ENCODE measurements at regions not wholly inside any gene's neighbourhood (a gene's known extent, or its start where the extent isn't known, plus 50 kb on each side); places are given as distances from the start of the nearest gene placed in this dataset.
"Not testable (repeated sequence)": the region's sequence is repeated elsewhere in the genome, so short reads cannot be mapped to it uniquely, and the experiment has no call there.

DNA sequence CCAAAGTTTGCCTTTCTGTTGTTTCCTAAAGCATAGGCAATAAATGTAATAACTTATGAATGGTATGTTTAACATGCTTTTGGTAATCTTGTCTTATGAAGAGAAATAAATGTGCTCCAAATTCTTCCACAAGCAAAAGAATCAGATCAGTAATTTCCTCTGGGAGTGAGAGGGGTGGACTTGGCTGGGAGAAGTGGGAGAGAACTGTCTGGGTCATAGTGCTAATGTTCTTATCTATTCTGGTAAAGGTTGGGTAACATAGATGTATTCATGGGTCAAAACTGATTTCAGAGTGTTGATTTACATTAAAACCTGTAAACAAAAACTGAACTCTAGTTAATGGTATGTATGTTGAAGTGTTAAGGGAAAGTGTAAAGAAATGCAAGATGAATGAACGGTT, 211.7 kb upstream of the IRS2 start:
- FAIRE-seq (no peak), DNase-seq (no peak)
- Histone ChIP-seq H3K4me1 (ENCODE audit: control insufficient read depth in 2 of 3, insufficient read depth in 2 of 3, low read depth in 1 of 3, low read length in 3 of 3) (no peaks in the 10 kb centered on the region), H3K36me3 (ENCODE audit: control insufficient read depth in 2 of 3, insufficient read depth in 3 of 3, low read length in 3 of 3) (no peaks in the 10 kb centered on the region), H3K4me3 (ENCODE audit: low read length in 3 of 3) (no peak overlapping the region), H3K9ac (ENCODE audit: low read length in 3 of 3) (no peak overlapping the region), H3K27ac (ENCODE audit: low read depth in 2 of 2, low read length in 2 of 2) (no peak overlapping the region), H3K27me3 (ENCODE audit: control insufficient read depth, insufficient read depth, low read length) (no peaks in the 10 kb centered on the region), H3K9me3 (ENCODE audit: control insufficient read depth in 2 of 3, insufficient read depth in 1 of 3, low read length in 3 of 3) (no peaks in the 10 kb centered on the region)
- intact Hi-C loops (cut with DNase I): no loop called here
- TF ChIP-seq, protein P1, sequence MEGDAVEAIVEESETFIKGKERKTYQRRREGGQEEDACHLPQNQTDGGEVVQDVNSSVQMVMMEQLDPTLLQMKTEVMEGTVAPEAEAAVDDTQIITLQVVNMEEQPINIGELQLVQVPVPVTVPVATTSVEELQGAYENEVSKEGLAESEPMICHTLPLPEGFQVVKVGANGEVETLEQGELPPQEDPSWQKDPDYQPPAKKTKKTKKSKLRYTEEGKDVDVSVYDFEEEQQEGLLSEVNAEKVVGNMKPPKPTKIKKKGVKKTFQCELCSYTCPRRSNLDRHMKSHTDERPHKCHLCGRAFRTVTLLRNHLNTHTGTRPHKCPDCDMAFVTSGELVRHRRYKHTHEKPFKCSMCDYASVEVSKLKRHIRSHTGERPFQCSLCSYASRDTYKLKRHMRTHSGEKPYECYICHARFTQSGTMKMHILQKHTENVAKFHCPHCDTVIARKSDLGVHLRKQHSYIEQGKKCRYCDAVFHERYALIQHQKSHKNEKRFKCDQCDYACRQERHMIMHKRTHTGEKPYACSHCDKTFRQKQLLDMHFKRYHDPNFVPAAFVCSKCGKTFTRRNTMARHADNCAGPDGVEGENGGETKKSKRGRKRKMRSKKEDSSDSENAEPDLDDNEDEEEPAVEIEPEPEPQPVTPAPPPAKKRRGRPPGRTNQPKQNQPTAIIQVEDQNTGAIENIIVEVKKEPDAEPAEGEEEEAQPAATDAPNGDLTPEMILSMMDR (IDR thresholded peaks at IDR 0.05; ENCODE audit: borderline replicate concordance, extremely low read depth, insufficient read depth): no peak

DNA sequence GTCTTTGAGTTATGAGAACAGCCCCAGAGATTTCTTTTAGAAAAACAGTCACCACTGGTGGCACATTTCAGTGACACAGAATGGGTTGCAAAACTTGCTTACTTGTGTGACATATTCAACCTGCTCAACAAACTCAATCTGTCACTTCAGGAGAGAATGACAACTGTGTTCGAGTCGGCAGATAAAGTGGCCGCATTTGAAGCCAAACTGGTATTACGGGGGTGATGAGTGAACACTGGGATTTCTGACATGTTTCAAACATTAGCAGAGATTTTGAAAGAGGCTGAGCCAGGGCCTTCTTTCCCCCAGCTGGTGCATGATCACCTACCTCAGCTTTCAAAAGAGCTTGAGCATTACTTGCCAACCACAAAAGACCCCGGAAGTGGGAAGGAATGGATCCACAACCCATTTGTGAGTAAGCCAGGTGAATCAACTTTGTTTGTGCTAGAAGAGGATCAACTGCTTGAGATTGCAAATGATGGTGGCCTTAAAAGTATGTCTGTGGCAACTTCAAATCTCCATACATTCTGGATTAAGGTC, 210.7 kb upstream of the IRS2 start:
- H3K9me3 ChIP-seq (ENCODE audit: control insufficient read depth in 2 of 3, insufficient read depth in 1 of 3, low read length in 3 of 3); H3K4me3 ChIP-seq (ENCODE audit: low read length in 3 of 3); DNase-seq; intact Hi-C loops (cut with DNase I); H3K9ac ChIP-seq (ENCODE audit: low read length in 3 of 3); FAIRE-seq; H3K36me3 ChIP-seq (ENCODE audit: control insufficient read depth in 2 of 3, insufficient read depth in 3 of 3, low read length in 3 of 3); H3K27ac ChIP-seq (ENCODE audit: low read depth in 2 of 2, low read length in 2 of 2); H3K4me1 ChIP-seq (ENCODE audit: control insufficient read depth in 2 of 3, insufficient read depth in 2 of 3, low read depth in 1 of 3, low read length in 3 of 3); H3K27me3 ChIP-seq (ENCODE audit: control insufficient read depth, insufficient read depth, low read length): not testable (repeated sequence)

DNA sequence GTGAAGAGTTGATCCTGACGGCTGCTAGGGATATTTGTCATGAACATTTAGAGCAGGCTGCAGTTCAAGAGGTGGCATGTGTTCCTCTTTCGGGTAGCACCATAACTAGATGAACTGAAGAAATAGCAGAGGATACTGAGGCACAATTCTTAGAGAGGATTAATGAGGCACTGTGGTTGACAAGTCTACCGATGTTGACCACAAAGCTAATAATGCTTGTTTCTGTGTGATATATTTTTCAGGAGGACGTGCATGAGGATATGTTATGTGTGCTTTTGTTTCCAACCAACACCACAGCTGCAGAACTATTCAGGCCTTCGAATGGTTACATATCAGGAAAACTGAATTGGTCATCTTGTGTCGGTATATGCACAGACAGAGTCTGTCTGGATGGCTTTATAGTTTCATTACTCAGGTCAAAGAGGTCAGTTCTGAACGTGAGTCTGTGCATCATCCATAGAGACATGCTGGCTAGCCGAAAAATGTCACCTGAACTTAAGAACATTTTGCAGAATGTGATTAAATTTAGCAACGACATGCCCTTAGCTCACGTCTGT, 210.1 kb upstream of the IRS2 start:
- H3K4me1 ChIP-seq (ENCODE audit: control insufficient read depth in 2 of 3, insufficient read depth in 2 of 3, low read depth in 1 of 3, low read length in 3 of 3): no peaks in the 10 kb centered on the region
- H3K9ac ChIP-seq (ENCODE audit: low read length in 3 of 3): no peak overlapping the region
- H3K27ac ChIP-seq (ENCODE audit: low read depth in 2 of 2, low read length in 2 of 2): no peak overlapping the region
- FAIRE-seq: no peak
- TF ChIP-seq, protein P1 (IDR thresholded peaks at IDR 0.05; ENCODE audit: borderline replicate concordance, extremely low read depth, insufficient read depth): no peak
- no peaks in the 10 kb centered on the region for H3K9me3 ChIP-seq (ENCODE audit: control insufficient read depth in 2 of 3, insufficient read depth in 1 of 3, low read length in 3 of 3)
- intact Hi-C loops (cut with DNase I): no loop called here
- H3K36me3 ChIP-seq (ENCODE audit: control insufficient read depth in 2 of 3, insufficient read depth in 3 of 3, low read length in 3 of 3): no peaks in the 10 kb centered on the region
- no peaks in the 10 kb centered on the region for H3K27me3 ChIP-seq (ENCODE audit: control insufficient read depth, insufficient read depth, low read length)
- no peak overlapping the region for H3K4me3 ChIP-seq (ENCODE audit: low read length in 3 of 3)
- no peak for DNase-seq

DNA sequence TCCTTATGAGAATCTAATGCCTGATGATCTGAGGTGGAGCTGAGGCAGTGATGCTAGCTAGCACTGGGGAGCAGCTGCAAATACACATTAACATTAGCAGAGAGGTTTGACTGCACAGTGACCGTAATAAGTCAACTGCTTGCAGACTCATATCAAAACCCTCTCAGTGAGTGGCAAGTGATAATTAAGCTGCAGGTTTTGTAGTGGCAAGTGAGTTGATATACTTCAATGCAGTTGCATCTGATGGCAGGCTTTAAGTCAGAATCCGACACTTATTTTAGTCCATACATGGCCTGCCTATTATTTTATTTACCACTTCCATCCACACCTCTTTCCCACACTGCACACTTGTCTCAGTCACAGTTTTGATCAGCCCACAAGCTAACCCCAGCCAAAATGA, 209.2 kb upstream of the IRS2 start:
- Histone ChIP-seq H3K4me3 (ENCODE audit: low read length in 3 of 3) (no peak overlapping the region), H3K27ac (ENCODE audit: low read depth in 2 of 2, low read length in 2 of 2) (no peak overlapping the region), H3K4me1 (ENCODE audit: control insufficient read depth in 2 of 3, insufficient read depth in 2 of 3, low read depth in 1 of 3, low read length in 3 of 3) (no peaks in the 10 kb centered on the region), H3K9me3 (ENCODE audit: control insufficient read depth in 2 of 3, insufficient read depth in 1 of 3, low read length in 3 of 3) (no peaks in the 10 kb centered on the region), H3K36me3 (ENCODE audit: control insufficient read depth in 2 of 3, insufficient read depth in 3 of 3, low read length in 3 of 3) (no peaks in the 10 kb centered on the region), H3K9ac (ENCODE audit: low read length in 3 of 3) (no peak overlapping the region), H3K27me3 (ENCODE audit: control insufficient read depth, insufficient read depth, low read length) (no peaks in the 10 kb centered on the region)
- DNase-seq (no peak), FAIRE-seq (no peak)
- TF ChIP-seq, protein P1 (IDR thresholded peaks at IDR 0.05; ENCODE audit: borderline replicate concordance, extremely low read depth, insufficient read depth): no peak
- intact Hi-C loops (cut with DNase I): no loop called here

Data from kidney (tissue), 13 donors.